Activated naive CD8-positive, alpha-beta T cell treated with anti-CD3 and anti-CD28 coated beads, Interleukin-2, amount 50 U/mL, for 24 hours (primary cell): ENCODE measurements at regions not wholly inside any gene's neighbourhood (a gene's known extent, or its start where the extent isn't known, plus 50 kb on each side); places are given as distances from the start of the nearest gene placed in this dataset.
"Not testable (repeated sequence)": the region's sequence is repeated elsewhere in the genome, so short reads cannot be mapped to it uniquely, and the experiment has no call there.

Experiments used
- ATAC-seq: fragments of 150-1000 bp; cut with Tn5 transposase; one replicate; pipeline ENCODE4 v1.10.0; 2021
- DNase-seq: peaks from one replicate; pipeline ENCODE4 v3.0.0; 2021
- H3K27ac Mint-ChIP-seq: one replicate; pipeline ENCODE4 v1.8.0; 2021; ENCODE audit warnings: mild to moderate bottlenecking, mixed read lengths
- H3K27me3 Mint-ChIP-seq: one replicate; pipeline ENCODE4 v1.8.0; 2021; ENCODE audit warnings: mixed read lengths
- H3K36me3 Mint-ChIP-seq: one replicate; pipeline ENCODE4 v1.8.0; 2021; ENCODE audit warnings: low read depth, mixed read lengths
- H3K4me1 Mint-ChIP-seq: one replicate; pipeline ENCODE4 v1.8.0; 2021; ENCODE audit warnings: mixed read lengths
- H3K4me3 Mint-ChIP-seq: one replicate; pipeline ENCODE4 v1.8.0; 2021; ENCODE audit warnings: mild to moderate bottlenecking, moderate library complexity, mixed read lengths
- H3K9me3 Mint-ChIP-seq: one replicate; pipeline ENCODE4 v1.8.0; 2021; ENCODE audit warnings: mixed read lengths

- not testable (repeated sequence) for H3K36me3 Mint-ChIP-seq, H3K4me3 Mint-ChIP-seq, H3K27ac Mint-ChIP-seq, ATAC-seq, DNase-seq, H3K27me3 Mint-ChIP-seq, H3K9me3 Mint-ChIP-seq
- H3K4me1 Mint-ChIP-seq = peaks cover 17% of the 10 kb centered on the region
These were observed 138.2 kb upstream of the NKX1-1 start for GRCh38 chr4:1544435-1544834.

- no peak overlapping the region for H3K4me3 Mint-ChIP-seq
- DNase-seq = no peak
- peaks cover 17% of the 10 kb centered on the region for H3K4me1 Mint-ChIP-seq
- peaks cover 4% of the 10 kb centered on the region for H3K27me3 Mint-ChIP-seq
- no peaks in the 10 kb centered on the region for H3K36me3 Mint-ChIP-seq
- no peak for ATAC-seq
- no peaks in the 10 kb centered on the region for H3K9me3 Mint-ChIP-seq
- H3K27ac Mint-ChIP-seq = no peak overlapping the region
These were observed 137.7 kb upstream of the NKX1-1 start for GRCh38 chr4:1543976-1544375.

- ATAC-seq (no peak), DNase-seq (no peak)
- Mint-ChIP-seq H3K9me3 (no peaks in the 10 kb centered on the region), H3K4me1 (peaks cover 12% of the 10 kb centered on the region), H3K36me3 (no peaks in the 10 kb centered on the region), H3K27ac (no peak overlapping the region), H3K27me3 (peaks cover 4% of the 10 kb centered on the region), H3K4me3 (no peak overlapping the region)
These were observed 137.3 kb upstream of the NKX1-1 start for GRCh38 chr4:1543561-1543960.

GRCh38 chr4:1542516-1543320, 136.5 kb upstream of the NKX1-1 start:
- peaks cover 9% of the 10 kb centered on the region for H3K4me1 Mint-ChIP-seq
- H3K36me3 Mint-ChIP-seq = no peaks in the 10 kb centered on the region
- H3K9me3 Mint-ChIP-seq = no peaks in the 10 kb centered on the region
- ATAC-seq = no peak
- H3K4me3 Mint-ChIP-seq = no peak overlapping the region
- H3K27me3 Mint-ChIP-seq = peaks cover 4% of the 10 kb centered on the region
- no peak for DNase-seq
- H3K27ac Mint-ChIP-seq = no peak overlapping the region

GRCh38 chr4:1542226-1542490, 135.9 kb upstream of the NKX1-1 start:
- Mint-ChIP-seq H3K4me3 (no peak overlapping the region), H3K9me3 (no peaks in the 10 kb centered on the region), H3K27me3 (no peaks in the 10 kb centered on the region), H3K36me3 (no peaks in the 10 kb centered on the region), H3K27ac (no peak overlapping the region), H3K4me1 (peaks cover 4% of the 10 kb centered on the region)
- no peak for DNase-seq
- ATAC-seq = no peak

GRCh38 chr4:1541449-1542225, 135.4 kb upstream of the NKX1-1 start:
- no peak overlapping the region for H3K27ac Mint-ChIP-seq
- ATAC-seq (no peak), DNase-seq (no peak)
- H3K4me3 Mint-ChIP-seq = no peak overlapping the region
- peaks cover 4% of the 10 kb centered on the region for H3K4me1 Mint-ChIP-seq
- no peaks in the 10 kb centered on the region for H3K36me3 Mint-ChIP-seq
- no peaks in the 10 kb centered on the region for H3K27me3 Mint-ChIP-seq
- no peaks in the 10 kb centered on the region for H3K9me3 Mint-ChIP-seq

GRCh38 chr4:1540601-1541375, 134.5 kb upstream of the NKX1-1 start:
- Mint-ChIP-seq H3K36me3 (no peaks in the 10 kb centered on the region), H3K4me1 (peaks cover 4% of the 10 kb centered on the region), H3K27me3 (no peaks in the 10 kb centered on the region), H3K4me3 (no peak overlapping the region), H3K27ac (no peak overlapping the region), H3K9me3 (no peaks in the 10 kb centered on the region)
- ATAC-seq (no peak), DNase-seq (no peak)

- Mint-ChIP-seq H3K4me1 (peaks cover 4% of the 10 kb centered on the region), H3K27ac (no peak overlapping the region)
- no peak for ATAC-seq
These were observed 133.8 kb upstream of the NKX1-1 start for GRCh38 chr4:1539859-1540600.

GRCh38 chr4:1538941-1539772, 132.9 kb upstream of the NKX1-1 start:
- no peak overlapping the region for H3K4me3 Mint-ChIP-seq
- no peak for ATAC-seq
- H3K36me3 Mint-ChIP-seq = no peaks in the 10 kb centered on the region
- no peak for DNase-seq
- H3K27ac Mint-ChIP-seq = no peak overlapping the region
- no peaks in the 10 kb centered on the region for H3K4me1 Mint-ChIP-seq
- H3K27me3 Mint-ChIP-seq = no peaks in the 10 kb centered on the region
- no peaks in the 10 kb centered on the region for H3K9me3 Mint-ChIP-seq

More at GRCh38 chr4:1539859-1540600, 133.8 kb upstream of the NKX1-1 start:
- Mint-ChIP-seq H3K27me3 (no peaks in the 10 kb centered on the region), H3K9me3 (no peaks in the 10 kb centered on the region), H3K36me3 (no peaks in the 10 kb centered on the region), H3K4me3 (no peak overlapping the region)
- no peak for DNase-seq

GRCh38 chr4:1538096-1538410, 131.8 kb upstream of the NKX1-1 start:
- H3K4me3 Mint-ChIP-seq = no peak overlapping the region
- H3K27me3 Mint-ChIP-seq = peaks cover 9% of the 10 kb centered on the region
- no peak for DNase-seq
- no peak overlapping the region for H3K27ac Mint-ChIP-seq
- H3K4me1 Mint-ChIP-seq = no peaks in the 10 kb centered on the region
- no peaks in the 10 kb centered on the region for H3K36me3 Mint-ChIP-seq
- ATAC-seq = no peak
- no peaks in the 10 kb centered on the region for H3K9me3 Mint-ChIP-seq

GRCh38 chr4:1537410-1538095, 131.3 kb upstream of the NKX1-1 start:
- no peak overlapping the region for H3K27ac Mint-ChIP-seq
- no peak for DNase-seq
- no peaks in the 10 kb centered on the region for H3K4me1 Mint-ChIP-seq
- no peaks in the 10 kb centered on the region for H3K9me3 Mint-ChIP-seq
- ATAC-seq = no peak
- H3K4me3 Mint-ChIP-seq = no peak overlapping the region
- no peaks in the 10 kb centered on the region for H3K36me3 Mint-ChIP-seq
- peaks cover 9% of the 10 kb centered on the region for H3K27me3 Mint-ChIP-seq

GRCh38 chr4:1536579-1537409, 130.6 kb upstream of the NKX1-1 start:
- ATAC-seq (no peak), DNase-seq (no peak)
- H3K27me3 Mint-ChIP-seq = peaks cover 9% of the 10 kb centered on the region
- H3K9me3 Mint-ChIP-seq = no peaks in the 10 kb centered on the region
- no peak overlapping the region for H3K4me3 Mint-ChIP-seq
- no peak overlapping the region for H3K27ac Mint-ChIP-seq
- no peaks in the 10 kb centered on the region for H3K4me1 Mint-ChIP-seq
- no peaks in the 10 kb centered on the region for H3K36me3 Mint-ChIP-seq
